Adipocyte (in vitro differentiated cells): ENCODE measurements at regions not wholly inside any gene's neighbourhood (a gene's known extent, or its start where the extent isn't known, plus 50 kb on each side); places are given as distances from the start of the nearest gene placed in this dataset.

ENCODE experiments used
- DNase-seq: peaks from one replicate; pipeline ENCODE4 v3.0.0-alpha.2; 2015; ENCODE audit warnings: low read depth
- H3K27me3 ChIP-seq: replicated peaks from 2 replicates; pipeline ENCODE4 v1.7.0; 2013; ENCODE audit warnings: mild to moderate bottlenecking, low read length, moderate library complexity; ENCODE audit not compliant: control insufficient read depth, insufficient read depth
- H3K36me3 ChIP-seq: 2 replicates; pipeline ENCODE4 v1.7.0; 2013; ENCODE audit warnings: low read length, mild to moderate bottlenecking, moderate library complexity; ENCODE audit not compliant: control insufficient read depth, insufficient read depth, severe bottlenecking
- H3K4me1 ChIP-seq: 2 replicates; pipeline ENCODE4 v1.7.0; 2013; ENCODE audit warnings: mild to moderate bottlenecking, low read length, moderate library complexity; ENCODE audit not compliant: control insufficient read depth, insufficient read depth
- H3K4me3 ChIP-seq: 2 replicates; pipeline ENCODE4 v1.7.0; 2013; ENCODE audit warnings: mild to moderate bottlenecking, low read length, moderate library complexity
- H3K9ac ChIP-seq: 2 replicates; pipeline ENCODE4 v1.7.0; 2013; ENCODE audit warnings: mild to moderate bottlenecking, low read length, moderate library complexity
- H3K9me3 ChIP-seq: 2 replicates; pipeline ENCODE4 v1.7.0; 2013; ENCODE audit warnings: mild to moderate bottlenecking, low read length, moderate library complexity; ENCODE audit not compliant: control insufficient read depth

DNA sequence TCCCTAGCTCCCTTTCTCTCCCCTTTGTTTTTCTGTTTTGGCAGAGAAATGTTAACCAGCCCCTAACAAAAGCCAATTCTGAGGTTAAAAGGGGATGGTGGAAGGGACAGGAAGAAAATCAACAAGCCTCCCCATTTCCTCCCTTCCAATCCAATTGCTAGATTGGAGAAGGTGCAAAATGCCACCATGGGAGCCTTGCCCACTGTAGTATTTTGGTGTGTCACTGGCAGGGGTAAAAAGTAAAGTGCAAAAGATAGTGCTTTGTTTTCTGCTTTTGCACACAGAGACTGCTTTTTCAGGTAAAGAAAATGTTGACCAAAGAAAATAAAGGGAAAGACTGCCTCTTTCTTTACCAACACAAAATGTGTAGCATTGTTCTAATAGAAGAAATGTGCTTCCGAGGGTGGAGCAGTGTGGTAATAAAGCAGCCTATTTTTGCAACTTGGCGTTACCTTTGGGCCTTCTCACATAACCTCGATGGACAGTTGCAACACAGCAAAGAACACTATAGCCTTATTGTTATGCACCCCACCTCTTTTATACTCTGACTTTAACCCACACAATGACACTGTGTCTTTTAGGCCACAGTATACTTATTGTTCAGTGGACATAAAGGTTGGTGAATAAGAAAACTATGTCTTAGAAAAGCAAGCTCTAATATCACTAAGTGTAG lies 861.8 kb downstream of the BCL11A start:
- DNase-seq: no peak
- Histone ChIP-seq H3K4me3 (no peak overlapping the region), H3K27me3 (no peaks in the 10 kb centered on the region), H3K36me3 (no peaks in the 10 kb centered on the region), H3K9me3 (peaks cover 13% of the 10 kb centered on the region), H3K9ac (no peak overlapping the region), H3K4me1 (no peaks in the 10 kb centered on the region)

DNA sequence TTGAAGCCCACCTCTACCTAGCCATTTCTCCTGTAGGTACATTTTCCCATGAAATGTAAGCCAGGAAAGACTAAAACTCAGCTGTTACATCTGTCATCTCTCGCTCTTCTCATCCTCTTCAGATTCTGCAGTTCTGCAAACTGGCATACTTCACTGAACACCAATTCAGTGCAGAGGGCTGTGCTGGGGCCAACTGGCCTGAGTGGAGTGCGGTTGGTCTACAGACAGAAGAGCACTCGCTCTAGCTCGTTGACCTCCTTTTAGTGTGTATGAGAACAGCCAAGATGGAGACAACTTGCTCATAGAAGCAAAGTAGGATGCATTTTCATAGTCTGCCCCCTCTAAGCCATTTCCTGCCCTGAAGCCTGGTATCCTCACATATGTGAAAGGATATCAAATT lies 862.6 kb downstream of the BCL11A start:
- H3K36me3 ChIP-seq: no peaks in the 10 kb centered on the region
- no peak for DNase-seq
- no peak overlapping the region for H3K9ac ChIP-seq
- no peaks in the 10 kb centered on the region for H3K4me1 ChIP-seq
- no peaks in the 10 kb centered on the region for H3K27me3 ChIP-seq
- no peak overlapping the region for H3K4me3 ChIP-seq
- H3K9me3 ChIP-seq: peaks cover 13% of the 10 kb centered on the region

DNA sequence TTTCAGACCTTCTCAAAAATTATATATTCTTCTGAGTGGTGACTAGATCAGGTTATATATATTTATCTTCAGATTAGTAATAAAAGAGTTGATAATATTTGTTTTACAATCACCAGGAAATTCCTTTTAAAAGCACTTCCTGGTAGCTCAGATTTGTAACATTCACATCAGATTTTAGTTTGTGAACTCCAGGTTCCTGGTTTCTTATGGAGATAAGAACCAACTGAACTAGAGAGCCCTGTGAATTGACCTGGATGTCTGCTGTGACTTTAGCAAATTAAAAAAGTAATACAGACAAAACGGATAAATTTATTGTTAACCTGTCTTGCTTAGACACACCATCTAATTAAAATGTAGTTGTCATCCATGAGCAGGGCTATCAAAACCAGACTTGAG lies 868.7 kb downstream of the BCL11A start:
- Histone ChIP-seq H3K4me1 (no peaks in the 10 kb centered on the region), H3K36me3 (no peaks in the 10 kb centered on the region), H3K4me3 (no peak overlapping the region), H3K9me3 (peaks cover 8% of the 10 kb centered on the region), H3K27me3 (no peaks in the 10 kb centered on the region), H3K9ac (no peak overlapping the region)
- no peak for DNase-seq

DNA sequence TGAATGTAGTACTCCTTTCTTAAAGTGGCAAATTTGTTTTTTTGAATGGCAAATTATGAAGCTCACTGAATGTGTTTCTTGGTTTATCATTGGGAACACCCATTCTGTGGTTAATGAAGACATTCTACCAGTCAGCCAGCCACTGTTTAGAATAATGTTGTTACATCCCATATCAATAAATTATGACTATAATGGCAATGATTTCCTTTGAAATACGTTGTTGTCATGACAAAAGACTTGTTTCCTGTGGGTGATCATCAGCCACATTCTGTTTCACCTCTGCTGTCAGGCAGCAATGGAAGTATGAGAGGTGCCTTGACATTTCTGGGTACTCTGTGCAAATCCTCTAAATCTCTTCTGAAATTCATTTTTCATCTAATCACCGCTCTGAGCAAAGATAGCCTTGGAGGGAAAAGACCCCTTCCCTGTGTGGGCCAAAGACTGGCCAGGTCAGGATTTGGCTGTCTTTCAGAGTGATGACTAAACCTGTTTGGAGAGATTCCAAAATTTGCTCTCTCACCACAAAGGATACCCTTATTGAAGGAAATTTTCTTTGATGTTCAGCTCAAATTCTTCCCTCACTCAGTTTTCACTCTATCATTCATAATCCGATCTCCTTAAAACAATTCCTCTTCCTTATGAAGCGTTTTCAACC lies 869.2 kb downstream of the BCL11A start:
- no peak for DNase-seq
- no peak overlapping the region for H3K9ac ChIP-seq

DNA sequence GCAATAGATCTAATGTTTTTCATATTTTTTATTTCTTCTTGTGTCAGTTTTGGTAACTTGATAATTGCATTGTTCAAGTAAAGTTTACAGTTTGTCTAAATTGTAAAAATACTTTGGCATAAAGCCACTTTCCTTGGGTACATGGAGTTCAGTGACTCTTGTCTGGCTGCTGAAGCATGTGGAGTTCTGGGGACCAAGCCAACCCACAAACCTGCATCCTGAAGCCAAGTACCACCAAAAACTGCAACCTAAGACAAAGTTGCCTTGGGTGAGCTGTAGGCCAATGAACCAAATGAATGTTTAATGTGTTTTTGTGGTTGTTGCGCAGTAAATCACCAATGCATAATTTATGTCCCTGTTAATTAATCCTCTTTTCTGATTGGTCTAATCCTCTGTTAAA lies 872.6 kb downstream of the BCL11A start:
- Histone ChIP-seq H3K9me3 (peaks cover 4% of the 10 kb centered on the region), H3K36me3 (no peaks in the 10 kb centered on the region), H3K27me3 (no peaks in the 10 kb centered on the region), H3K4me3 (no peak overlapping the region), H3K4me1 (no peaks in the 10 kb centered on the region), H3K9ac (no peak overlapping the region)
- DNase-seq: no peak

More for the DNA sequence above, 869.2 kb downstream of the BCL11A start:
- no peaks in the 10 kb centered on the region for H3K4me1 ChIP-seq
- H3K36me3 ChIP-seq: no peaks in the 10 kb centered on the region
- H3K9me3 ChIP-seq: peaks cover 8% of the 10 kb centered on the region
- H3K4me3 ChIP-seq: no peak overlapping the region
- H3K27me3 ChIP-seq: no peaks in the 10 kb centered on the region

DNA sequence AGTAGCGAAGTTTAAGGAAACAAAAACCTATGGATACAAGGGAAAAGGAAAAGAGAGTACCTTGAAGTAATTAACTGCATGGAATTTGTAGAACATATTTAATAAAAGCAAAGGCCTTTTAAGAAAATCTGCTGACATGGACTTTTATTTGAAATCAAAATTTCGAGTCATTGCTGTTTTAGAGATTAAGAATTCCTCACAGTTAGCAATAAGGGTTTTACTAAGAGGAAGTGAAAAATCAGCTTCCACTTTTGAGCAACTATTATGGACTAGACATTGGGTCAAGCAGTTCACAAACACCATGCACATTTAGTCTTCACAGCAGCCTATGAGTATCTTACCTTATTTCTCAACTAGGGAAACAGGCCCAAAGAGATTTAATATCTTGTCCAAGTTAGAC lies 876.3 kb downstream of the BCL11A start:
- H3K9me3 ChIP-seq: peaks cover 4% of the 10 kb centered on the region
- DNase-seq: no peak
- no peak overlapping the region for H3K4me3 ChIP-seq
- no peaks in the 10 kb centered on the region for H3K4me1 ChIP-seq
- H3K27me3 ChIP-seq: no peaks in the 10 kb centered on the region
- H3K9ac ChIP-seq: no peak overlapping the region
- H3K36me3 ChIP-seq: no peaks in the 10 kb centered on the region

DNA sequence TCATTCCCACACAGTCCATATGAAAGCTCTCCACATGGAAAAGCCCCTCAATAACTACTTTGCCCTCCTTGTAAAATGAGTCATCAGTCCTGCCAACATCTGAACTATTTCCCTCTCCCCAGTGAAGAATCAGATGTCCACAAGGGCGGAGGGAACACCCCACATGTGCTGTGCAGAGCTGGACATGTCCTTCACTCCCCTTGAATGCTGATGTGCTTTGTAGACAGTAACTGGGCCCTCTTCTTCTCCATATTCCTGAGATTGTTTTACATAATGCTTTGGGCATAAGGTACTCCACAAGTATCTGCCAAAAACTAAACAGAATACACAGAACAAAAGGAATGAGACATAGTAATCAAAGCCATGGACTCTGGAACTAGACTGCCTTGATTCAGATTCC lies 879.4 kb downstream of the BCL11A start:
- Histone ChIP-seq H3K36me3 (no peaks in the 10 kb centered on the region), H3K4me1 (no peaks in the 10 kb centered on the region), H3K9ac (no peak overlapping the region), H3K4me3 (no peak overlapping the region), H3K27me3 (no peaks in the 10 kb centered on the region), H3K9me3 (no peaks in the 10 kb centered on the region)
- DNase-seq: no peak

DNA sequence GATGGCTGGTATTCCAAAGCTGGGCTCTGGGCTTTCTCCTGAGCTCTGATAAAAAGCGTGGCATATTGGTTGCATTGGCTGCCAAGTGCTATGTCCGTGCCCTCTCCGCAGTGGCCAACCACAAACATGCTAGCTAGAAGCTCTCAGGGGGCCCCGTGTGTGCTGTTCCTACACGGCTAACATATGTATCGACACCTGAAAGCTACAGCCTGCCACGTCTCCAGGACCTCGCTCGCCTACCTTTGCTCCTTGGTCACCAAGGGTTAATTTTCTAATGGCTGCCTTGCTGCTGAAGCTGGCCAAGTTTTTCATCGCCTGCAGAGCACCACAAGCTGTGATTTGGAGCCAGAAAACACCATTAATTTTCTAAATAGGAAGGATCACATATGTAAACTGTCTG lies 888.4 kb downstream of the BCL11A start:
- no peaks in the 10 kb centered on the region for H3K27me3 ChIP-seq
- H3K9ac ChIP-seq: no peak overlapping the region
- no peaks in the 10 kb centered on the region for H3K4me1 ChIP-seq

DNA sequence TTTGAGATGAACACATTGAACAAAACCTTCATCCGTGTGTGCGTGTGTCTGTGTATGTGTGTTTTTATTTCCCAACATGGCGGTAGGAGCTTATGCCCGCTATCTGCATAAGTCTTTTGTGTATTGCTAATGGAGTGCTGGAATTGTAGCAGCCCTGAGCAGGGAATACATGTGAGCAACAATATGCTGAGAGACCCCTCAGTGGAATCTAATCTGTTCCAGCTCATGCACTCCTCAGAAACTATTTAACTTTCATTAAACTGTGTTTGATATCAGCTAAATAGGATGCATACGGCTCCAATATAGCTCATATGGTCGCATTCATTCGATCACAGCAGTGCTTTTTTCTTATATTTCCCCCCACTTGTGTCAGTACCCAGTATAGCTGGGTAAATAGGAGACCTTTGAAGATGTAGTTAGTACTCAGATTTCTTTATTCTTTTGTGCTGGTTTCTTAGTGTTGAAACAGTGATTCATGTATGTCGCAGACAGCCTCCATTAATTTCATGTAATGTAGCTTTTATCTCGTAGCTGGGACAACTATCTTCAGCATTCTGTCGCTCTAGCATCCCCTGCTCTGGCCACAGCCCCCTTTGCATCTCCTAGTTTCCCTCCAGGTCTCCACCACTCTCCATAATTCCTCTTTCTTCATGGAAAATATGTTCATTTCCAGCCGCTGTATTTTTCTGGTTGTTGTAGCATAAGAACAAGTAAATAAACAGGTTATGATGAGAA lies 891.2 kb downstream of the BCL11A start:
- Histone ChIP-seq H3K4me3 (no peak overlapping the region), H3K9me3 (no peaks in the 10 kb centered on the region), H3K27me3 (no peaks in the 10 kb centered on the region), H3K36me3 (no peaks in the 10 kb centered on the region), H3K4me1 (no peaks in the 10 kb centered on the region), H3K9ac (no peak overlapping the region)
- no peak for DNase-seq

More for the DNA sequence above, 888.4 kb downstream of the BCL11A start:
- Histone ChIP-seq H3K4me3 (no peak overlapping the region), H3K36me3 (no peaks in the 10 kb centered on the region), H3K9me3 (no peaks in the 10 kb centered on the region)
- DNase-seq: no peak

DNA sequence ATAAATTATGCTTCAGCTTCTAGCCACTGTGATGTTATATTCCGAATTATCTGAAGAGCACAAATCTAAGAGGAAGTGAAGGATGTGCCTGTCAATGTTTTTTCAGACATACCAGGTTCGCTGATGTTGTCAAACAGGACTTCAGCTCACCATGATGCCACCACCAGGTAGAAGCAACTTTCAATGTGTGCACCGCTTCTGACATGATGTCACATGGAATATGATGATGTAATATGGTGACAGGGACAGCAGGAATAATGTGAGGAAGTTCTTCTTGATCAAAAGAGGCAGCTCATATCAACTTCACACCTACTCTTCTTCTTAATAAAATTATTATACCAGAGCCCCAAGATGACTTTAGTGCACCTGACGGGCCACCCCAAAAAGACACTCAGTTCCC lies 893.2 kb downstream of the BCL11A start:
- Histone ChIP-seq H3K27me3 (no peaks in the 10 kb centered on the region), H3K4me3 (no peak overlapping the region), H3K9me3 (no peaks in the 10 kb centered on the region), H3K36me3 (no peaks in the 10 kb centered on the region), H3K4me1 (no peaks in the 10 kb centered on the region), H3K9ac (no peak overlapping the region)
- DNase-seq: no peak

DNA sequence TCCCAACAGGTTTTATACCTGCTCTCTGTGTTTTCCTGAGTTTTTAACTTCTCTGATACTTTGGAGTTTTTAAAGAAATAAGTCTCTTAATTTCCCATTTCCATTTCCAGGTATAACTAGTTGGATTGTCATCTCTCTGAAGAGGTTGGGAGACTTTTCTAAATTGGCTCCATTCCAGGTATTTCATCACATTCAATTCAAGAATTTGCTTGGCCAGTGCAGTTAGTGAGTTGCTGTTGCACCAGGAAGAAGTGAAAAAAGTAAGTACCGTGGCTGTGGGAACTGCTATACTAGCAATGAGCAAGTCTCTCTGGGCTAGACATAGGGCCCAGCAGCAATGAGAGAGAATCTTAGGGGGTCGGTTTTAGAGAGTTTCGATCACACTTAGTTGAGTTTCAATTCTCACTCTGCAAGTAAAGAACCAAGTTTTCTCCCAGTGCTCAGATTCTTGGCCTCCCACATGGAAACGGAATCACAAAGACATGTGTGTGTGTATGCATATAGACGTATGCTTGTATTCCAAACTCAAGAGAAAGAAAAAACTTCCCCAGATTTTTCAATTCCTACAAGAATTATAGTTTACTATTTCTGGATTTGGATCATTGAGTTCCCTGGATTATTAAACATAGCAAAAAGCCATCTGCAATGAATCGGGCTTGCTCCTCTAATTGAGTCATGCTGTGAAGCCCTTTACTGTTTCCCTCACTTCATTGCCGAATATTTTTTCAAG lies 894.4 kb downstream of the BCL11A start:
- Histone ChIP-seq H3K9me3 (no peaks in the 10 kb centered on the region), H3K27me3 (no peaks in the 10 kb centered on the region), H3K4me3 (no peak overlapping the region), H3K36me3 (no peaks in the 10 kb centered on the region), H3K9ac (no peak overlapping the region), H3K4me1 (no peaks in the 10 kb centered on the region)
- no peak for DNase-seq
